Stimulated activated CD4-positive, alpha-beta T cell treated with anti-CD3 and anti-CD28 coated beads, Interleukin-1b, Interleukin-23, amount 100 ng/mL, for 24 hours (primary cell): ENCODE measurements at regions not wholly inside any gene's neighbourhood (a gene's known extent, or its start where the extent isn't known, plus 50 kb on each side); places are given as distances from the start of the nearest gene placed in this dataset.

Experiments used
- DNase-seq, 4 experiments: peaks; one replicate each; pipeline ENCODE4 v3.0.0-alpha.2; 2020; ENCODE audit warnings: low read depth in 4 of 4, low spot score in 1 of 4

DNA sequence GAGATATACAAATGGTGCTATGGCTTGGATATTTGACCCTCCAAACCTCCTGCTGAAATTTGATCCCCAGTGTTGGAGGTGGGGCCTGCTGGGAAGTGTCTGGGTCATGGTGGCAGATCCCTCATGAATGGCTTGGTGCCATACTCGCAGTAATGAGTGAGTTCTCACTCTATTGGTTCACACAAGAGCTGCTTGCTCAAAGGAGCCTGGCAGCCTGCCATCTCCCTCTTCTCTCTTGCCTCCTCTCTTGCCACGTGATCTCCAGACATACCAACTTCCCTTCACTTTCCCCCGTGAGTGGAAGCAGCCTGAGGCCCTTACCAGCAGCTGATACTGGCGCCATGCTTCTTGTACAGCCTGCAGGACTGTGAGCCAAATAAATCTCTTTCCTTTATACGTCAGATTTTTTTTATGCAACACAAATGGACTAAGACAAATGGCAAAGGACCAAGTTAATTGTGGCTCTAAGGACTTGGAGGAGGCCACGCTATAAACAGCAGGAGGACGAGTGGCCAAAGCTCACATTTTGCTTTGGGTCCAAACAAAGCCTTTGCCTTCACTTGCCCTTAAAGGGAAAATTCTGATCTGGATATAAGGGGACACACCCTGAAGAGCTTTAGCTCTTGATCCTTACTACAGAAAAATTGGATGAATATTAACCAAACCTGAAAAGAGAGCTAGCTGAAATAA lies 214.7 kb downstream of the SS18 start:
- no peak for DNase-seq

DNA sequence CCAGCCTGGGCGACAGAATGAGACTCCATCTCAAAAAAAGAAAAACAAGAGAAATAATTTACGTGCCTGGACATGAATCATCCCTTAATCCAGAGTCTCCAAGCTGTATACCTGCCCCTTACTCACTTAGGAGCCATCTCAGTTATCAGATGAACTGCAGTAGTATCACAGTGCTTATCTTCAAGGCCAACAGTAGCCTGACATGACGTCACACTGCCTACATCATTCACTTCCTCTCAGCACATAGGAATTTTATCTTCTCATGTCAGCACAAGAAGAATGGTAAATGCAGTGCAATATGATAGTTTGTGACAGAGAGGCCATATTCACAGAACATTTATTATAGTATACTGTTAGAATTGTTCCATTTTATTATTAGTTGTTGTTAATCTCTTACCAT lies 216.6 kb downstream of the SS18 start:
- no peak for DNase-seq

DNA sequence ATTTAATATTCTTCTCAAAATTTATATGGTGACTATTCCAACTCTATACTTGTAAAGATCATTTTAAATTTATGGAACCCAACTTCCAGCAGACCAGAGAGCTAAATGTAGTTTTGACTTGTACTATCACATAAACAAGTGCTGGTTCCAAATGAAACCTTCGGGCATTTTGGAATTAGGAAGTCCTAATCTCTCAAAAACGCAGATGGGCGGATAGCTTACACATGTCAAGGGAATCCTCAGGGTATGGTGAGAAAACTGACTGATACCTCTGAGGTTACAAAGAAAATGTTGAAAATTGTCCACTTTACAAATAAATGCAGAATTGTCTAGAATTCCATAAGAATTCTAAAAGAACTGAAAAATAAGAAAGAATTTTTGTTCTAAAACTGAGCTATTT lies 224.1 kb downstream of the SS18 start:
- DNase-seq = no peak

DNA sequence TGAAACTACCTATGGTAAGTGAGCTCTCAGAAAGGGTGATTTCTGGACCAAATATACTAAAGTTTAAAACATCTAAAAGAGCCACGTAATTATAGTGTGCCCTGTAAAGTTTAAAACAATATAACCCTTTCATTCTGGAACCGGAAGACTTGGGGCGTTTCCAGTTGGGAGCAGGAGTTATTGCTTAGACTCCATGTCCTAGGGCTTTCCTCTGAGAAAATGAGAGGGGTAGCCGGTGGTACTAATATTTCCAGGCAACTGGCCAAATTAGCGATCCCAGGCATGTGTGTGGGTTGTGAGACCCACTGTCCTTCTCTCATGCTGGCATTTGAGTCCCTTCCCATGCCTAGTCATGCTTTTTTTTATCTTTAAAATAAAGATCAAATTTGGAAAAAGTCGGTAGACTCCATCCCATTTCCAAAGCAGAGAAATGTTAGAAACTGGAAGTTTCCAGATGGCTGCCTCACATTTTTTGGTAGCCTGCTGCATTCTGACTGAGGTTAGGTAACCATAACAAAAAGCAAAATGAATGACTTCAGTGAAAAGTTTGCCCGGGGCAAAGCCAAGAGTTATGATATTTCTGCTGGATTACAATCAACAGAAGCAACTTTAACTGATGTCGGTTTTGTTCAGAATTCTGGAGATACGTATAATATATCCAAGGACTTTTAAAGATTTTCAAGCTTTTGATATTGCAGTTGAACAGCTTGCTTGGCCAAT lies 227.4 kb downstream of the SS18 start:
- DNase-seq = no peak

DNA sequence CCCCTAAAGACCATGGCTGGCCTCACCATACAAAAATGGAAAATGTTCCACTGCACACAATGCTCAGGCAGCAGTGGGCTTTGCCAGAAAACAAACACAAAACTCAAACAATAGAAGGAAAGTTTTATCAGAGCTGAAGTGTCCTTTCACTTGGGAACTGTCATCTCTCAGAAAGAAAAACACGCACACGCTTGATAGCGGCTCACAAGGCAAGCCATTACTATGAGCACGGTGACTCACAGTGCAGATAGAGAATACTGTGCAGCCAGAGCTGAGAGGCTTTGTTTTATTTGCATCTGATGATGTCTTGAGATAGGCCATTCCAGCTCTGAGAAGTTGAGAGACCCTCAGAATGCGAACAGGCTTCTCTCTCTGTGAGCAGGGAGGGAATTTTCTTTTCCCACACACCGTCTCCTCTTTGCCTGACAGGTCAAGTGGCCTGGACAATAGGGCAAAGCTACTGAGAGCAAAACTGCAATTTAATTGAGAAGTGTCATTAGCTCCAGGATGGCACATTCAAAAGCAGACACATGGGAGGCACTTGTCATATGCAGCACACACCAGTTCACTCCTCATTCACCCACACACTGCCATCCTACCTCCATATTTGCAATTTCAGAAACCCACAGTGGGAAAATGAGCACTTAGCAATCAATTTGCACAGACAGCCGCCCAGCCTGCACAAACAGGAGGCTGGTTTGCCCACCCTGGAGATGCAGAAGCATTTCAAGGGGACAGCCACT lies 236.6 kb downstream of the SS18 start:
- no peak for DNase-seq

DNA sequence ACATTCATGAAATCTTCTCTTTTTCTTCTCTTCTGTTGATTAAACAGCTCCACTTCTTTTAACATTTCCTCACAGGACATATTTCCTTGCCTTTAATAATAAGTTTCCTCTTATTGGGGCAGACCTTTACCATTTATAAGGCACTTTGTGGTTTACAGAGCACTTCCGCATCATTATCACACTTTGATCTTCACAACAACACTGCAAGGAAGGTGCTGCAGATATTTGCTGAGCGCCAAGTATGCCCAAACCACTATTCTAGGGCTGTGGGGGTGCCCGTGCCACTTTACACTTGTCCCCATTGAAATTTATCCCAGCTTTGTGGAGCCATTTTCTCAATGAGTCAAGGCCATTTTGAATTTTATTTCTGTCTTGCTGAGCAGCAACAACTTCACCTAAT lies 246.6 kb downstream of the SS18 start:
- DNase-seq = no peak

DNA sequence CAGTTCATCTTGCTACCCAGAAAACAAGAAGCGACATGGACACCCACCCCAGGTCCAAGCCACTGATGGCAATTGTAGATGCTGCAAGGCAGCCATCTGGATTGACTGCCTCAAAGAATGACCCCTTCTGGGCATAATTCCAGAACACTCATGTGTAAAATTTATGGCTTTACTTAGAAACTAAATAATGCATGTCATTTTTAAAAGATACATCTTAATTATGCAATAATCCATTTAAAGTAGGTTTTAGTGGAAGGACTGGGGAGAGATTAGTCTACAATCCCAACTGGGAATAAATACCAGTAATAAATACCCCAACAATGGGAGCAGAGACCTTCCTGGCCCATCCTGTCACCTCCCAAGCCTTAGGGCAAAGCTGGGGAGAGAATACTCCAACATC lies 247.7 kb downstream of the SS18 start:
- no peak for DNase-seq

DNA sequence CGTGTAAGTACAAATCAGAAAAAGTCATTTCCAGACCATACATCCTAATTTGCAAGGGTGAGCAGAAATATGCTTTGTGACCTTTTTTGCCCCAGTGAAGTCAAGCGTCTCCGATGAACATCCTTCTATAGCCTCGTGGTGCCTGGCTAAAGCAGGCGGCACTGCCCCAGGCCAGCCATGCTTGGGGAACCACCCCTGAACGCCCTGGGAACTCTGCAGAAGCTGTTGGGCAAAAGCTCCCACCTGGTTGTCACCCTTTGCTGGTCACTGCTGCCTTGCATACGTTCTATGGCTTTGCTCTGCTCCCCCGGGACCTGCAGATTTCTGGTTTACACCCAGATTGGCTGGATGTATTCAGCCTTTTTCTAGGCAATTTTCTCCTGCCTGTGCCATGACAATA lies 256.4 kb downstream of the SS18 start:
- DNase-seq = no peak

DNA sequence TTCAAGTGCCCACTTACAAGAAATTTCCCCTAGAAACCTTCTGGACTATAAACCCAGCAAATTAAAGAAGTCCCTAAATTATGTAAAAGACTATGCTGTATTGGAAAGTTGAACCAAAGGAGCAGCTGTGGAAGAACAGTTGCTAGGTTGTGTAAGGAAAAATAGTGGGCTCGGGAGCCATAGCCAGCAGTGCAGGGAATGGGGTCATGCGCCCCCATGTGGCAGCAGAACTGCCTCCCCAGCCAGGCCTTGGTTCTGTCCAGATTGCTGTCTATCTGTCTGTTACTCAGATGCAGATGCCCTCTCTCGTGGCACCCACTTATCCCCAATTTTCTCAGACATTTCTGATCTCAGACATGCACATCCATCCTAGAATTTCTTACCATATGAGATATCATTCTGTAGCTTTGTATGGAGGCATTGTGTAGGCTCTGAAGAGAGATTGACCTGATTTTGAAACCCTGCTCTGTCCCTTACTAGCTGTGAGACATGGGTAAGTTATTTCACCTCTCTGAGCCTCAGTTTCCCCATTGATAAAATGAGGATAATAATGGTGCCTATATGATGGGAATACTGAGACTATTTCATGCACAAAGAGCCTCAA lies 258.3 kb downstream of the SS18 start:
- DNase-seq = no peak

DNA sequence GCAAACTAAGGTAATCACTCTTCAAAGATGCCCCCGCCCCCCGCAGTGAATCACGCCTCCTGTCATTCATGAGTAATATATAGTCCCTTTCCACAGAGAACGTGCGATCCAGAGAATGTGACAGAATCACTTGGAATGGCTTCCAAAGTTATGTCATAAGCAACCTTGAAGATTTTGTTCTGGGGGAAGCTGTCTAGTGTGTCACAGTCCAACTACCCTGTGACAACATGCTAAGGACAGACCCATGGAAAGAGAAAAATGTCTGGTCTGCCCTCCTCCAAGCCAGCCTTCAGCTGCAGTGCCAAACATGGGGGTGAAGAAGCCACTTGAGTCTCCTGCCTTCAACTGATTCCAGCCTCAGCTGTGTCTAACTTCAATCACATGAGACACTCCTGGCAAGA lies 259.1 kb downstream of the SS18 start:
- DNase-seq = no peak

DNA sequence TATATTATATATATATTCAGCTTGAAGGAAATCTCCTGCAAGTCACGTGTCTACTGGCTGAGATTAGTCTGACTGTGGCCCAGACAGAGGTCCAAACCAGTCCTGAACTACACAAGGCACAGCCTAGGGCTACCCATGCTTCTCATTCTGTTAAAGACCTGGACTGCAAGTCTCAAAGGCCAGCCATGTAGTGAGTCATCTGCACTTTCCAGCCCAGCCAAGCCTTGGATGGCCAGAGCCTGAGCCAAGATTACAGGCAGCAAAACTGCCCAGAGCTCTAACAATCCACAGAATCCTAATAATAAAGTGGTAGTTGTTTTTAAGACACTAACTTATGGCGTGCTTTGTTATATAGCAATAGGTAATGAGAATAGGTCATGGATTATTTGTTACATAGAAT lies 259.6 kb downstream of the SS18 start:
- DNase-seq = no peak

DNA sequence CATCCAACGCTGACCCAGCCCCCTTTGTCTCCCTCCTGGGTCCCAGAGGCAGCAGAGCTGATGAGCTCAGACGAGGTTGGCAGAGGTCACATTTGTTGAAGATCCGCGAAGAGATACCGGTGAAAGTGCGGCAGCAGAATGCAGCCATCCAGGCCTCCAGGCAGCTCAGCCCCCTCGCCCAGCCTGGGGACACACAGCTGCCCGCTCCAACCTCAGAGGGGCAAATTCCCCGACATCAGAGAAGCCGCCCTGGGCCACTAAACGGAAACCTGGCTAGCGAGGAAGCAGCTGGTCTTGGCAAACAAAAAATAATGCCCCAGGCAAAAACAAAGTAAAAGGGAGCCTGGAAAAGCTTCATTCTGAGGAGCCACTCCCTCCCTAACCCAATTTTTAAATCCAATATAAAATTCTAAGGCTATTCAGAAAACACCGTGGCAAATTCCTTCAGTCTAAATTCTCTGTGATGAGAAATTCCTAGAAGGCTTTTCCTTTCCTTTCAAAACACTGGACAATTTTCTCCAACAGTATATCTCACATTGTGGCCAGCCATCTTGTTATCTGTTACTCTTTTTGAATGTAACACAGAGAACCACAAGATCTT lies 262.4 kb downstream of the SS18 start:
- no peak for DNase-seq

DNA sequence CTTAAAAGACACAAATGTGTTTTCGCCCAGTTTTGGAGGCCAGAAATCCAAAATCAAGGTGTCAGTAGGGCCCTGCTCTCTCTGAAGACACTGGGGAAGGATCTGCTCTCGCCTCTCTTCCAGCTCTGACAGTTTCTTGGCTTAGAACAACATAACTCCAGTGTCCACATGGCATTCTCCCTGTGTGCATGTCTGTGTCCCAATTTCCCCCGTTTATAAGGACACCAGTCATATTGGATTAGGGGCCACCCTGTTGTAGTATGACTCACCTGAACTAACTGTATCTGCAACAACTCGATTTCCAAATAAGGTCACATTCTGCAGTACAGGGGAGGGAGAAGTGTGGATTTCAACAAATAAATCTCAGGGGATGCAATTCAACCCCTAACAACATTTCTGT lies 263.2 kb downstream of the SS18 start:
- DNase-seq = no peak

DNA sequence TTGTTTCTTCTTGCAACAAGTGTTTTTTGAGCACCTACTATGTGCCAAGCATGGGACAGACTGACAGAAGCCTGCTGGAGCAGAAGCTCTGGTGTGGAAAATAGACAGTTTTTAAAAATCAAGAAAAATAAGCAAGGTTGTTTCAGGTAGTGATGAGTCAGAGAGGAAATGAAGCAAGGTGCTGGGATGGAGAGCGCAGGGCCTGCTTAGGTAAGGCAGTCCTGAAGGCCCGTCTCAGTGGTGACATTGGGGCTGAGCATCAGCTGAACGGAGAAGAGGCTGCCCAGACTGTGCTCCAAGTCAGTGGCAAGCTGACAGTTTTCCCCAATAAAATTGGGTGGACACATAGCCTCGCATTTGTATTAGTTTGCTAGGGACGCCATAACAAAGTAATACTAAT lies 263.6 kb downstream of the SS18 start:
- DNase-seq = no peak

DNA sequence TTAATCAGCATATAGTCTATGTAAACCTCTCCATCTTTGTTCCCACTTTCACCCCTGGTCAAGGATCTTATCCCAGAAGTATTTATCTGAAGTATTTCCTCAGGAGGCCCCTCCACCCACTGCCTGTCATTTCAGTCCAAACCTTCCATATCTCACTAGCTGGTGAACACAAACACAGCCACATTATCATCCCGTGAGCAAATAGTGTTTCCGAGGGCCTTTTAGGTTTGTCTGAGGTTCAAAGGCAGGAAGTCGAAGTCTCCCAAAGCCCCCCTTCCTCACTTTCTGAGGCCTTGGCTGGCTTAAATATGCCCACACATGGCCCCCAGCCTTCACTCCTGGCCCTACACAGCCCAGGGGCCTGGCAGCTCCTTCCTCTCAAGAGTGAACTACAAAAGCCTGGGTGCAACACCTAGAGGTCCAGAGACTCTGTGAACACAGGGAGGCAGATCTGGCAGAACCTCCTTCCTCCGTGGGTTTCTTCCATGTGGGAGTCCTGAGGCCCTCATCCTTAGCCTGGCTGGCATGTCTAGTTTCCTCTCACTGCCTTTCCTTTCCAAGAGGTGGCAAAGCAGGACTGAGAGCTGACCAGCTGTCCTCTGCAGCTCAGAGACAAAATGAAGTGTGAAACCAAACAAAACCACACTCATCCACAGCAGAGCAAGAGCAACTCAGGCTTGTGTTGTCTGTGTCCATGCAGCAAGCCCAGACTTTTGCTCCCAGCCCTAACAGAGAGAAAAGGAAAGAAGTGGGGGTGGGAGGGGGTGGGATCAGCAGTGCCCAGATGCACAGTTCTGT lies 264.2 kb downstream of the SS18 start:
- no peak for DNase-seq

DNA sequence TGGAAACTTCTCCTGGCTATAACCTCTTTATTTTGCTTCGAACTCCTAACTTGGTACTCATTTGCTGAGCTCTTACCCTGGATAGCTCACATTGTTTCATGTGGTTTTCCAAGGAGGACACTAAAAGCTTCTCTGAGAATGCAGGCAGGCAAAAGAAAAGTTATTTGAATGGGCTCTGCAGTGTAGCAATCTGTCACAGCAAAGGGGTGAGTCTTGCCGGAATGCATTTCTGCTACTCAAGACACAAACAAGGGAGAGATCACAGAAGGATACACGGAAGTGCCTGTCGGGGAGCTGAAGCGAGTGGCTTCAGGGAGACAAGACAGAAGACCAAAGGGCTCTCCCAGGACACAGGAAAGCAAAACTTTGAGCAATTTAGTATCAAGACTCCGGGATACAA lies 265.4 kb downstream of the SS18 start:
- DNase-seq = no peak

DNA sequence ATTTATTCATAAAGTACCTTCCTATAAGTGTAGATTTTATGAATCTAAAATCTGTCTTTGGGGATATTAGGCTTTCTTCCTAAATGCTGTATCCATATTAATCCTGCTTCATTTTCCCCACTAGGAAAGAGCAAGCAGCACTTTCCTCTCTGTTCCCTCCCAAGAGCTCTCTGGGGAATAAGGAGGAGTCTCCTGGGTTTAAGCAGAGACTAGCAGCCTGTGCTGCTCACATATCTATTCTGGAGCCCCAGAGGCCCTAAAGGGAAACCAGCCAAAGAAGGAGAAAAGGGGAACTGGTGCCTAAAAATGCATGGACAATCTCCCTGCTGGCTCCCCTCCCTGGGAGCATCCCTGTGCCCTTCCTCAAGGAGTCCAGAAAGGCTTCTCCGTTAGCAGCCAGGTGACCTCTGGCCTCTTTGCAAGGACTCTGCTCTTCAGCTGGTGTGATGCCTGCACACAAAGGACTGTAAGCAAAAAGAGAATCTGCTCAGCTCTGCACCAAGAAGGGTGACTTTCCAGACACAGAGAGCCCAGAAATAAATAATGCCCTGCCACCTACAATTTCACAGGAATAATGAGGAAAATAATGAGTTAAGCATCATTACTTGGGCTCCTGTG lies 270.6 kb downstream of the SS18 start:
- no peak for DNase-seq

DNA sequence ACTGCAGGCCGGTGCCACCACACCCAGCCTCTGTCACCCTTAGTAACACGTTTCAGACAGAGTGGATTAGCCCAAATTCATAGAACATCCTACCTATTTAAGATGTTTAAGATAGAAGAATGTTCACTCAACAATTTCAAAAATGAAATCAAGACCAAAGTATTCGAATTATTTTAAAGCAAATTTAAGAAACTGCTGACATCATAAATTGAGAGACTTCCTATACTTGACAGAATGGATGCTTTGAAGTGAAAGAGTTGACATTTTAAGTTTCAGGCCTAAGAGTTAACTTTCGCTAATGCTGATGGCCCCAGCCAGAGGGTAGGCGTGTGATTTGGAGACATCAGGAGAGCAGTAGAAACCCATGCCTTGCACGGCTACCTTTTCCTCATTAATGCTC lies 271.9 kb downstream of the SS18 start:
- DNase-seq = no peak

DNA sequence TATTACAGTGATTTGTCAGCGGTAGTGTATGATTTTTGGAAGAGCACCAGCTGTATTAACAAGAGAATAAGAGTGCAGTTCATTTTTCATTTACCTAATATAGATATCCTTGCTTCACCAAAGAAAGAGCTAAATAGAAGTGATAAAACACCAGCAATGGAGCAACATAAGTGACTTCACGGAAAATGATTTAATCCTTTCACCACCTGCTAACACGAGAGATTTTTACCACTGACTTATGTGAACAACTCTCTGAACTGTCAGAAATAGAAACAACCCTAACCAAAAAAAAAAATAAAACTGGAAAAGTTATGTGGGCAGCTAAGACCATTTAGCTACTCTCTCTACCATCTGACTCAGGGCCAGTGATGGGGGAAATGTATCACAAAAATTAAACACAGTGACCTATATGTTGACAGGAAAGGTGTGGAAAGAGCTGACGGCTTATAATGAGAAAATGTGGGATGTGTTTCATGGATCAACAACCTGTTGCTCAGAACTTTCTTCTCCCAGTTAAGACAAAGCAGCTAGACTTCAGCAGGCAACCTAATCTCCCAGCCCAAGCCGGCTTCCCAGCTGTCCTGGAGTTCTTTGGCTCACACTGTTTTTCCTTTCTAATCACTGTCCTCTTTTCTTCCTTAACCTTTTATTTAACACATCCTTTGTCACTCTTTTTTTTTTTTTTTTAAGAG lies 272.7 kb downstream of the SS18 start:
- DNase-seq = no peak

DNA sequence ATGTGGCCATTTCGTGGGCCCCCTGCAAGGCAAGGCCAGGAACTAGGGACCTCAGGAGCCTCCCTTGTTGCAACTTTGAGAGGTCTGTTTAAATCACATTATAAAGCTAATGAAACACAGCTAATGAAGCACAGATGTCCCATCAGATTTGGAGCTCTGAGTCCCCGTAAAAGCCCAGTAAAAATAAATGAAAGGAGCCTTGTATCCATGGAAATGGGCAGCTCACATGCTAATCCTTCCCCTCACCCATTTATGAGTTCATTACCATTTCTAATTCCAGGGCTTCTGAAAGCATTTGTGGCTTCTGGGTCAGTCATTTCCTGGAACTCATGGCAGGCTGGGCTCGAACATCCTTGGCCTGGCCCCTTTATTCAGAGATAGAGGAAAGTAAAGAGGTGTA lies 274.8 kb downstream of the SS18 start:
- DNase-seq = no peak
